GM12892 (cell line): ENCODE measurements at regions not wholly inside any gene's neighbourhood (a gene's known extent, or its start where the extent isn't known, plus 50 kb on each side); places are given as distances from the start of the nearest gene placed in this dataset.

ENCODE experiments used
- POLR2A ChIP-seq: IDR thresholded peaks from 2 replicates; pipeline ENCODE4 v1.6.1; 2011; ENCODE audit warnings: low read depth, low read length, control low read depth
- POLR2AphosphoS5 ChIP-seq: IDR thresholded peaks from 2 replicates; pipeline ENCODE4 v1.6.1; 2011; ENCODE audit warnings: low read depth, low read length, control low read depth
- TAF1 ChIP-seq: IDR thresholded peaks from 2 replicates; pipeline ENCODE4 v1.6.1; 2011; ENCODE audit warnings: low read depth, mild to moderate bottlenecking, control low read depth, low read length, borderline replicate concordance

- TF ChIP-seq POLR2A (no peak), TAF1 (no peak), POLR2AphosphoS5 (no peak)
Measured at GRCh38 chr19:27986299-27986698, 1226.7 kb downstream of the UQCRFS1 start.
